GM23338 (cell line): ENCODE measurements at regions not wholly inside any gene's neighbourhood (a gene's known extent, or its start where the extent isn't known, plus 50 kb on each side); places are given as distances from the start of the nearest gene placed in this dataset.

Experiments used
- ATAC-seq: fragments of 200-7000 bp; cut with Tn5 transposase; 3 replicates; pipeline ENCODE4 v1.9.1; 2020
- DNase-seq: peaks from one replicate; pipeline ENCODE4 v3.0.0-alpha.2; 2015; ENCODE audit warnings: low spot score
- H2AFZ ChIP-seq: fragments of 200-600 bp; sonication (generic); 2 replicates; pipeline ENCODE4 v1.8.0; 2016; ENCODE audit warnings: antibody characterized with exemption, mild to moderate bottlenecking, moderate library complexity
- H3F3A ChIP-seq: fragments of 200-600 bp; sonication (generic); replicated peaks from 2 replicates; pipeline ENCODE4 v1.8.0; 2017; ENCODE audit warnings: antibody characterized with exemption, mixed run types, low read depth
- H3K27ac ChIP-seq: fragments of 200-600 bp; sonication (generic); 2 replicates; pipeline ENCODE4 v1.6.1; 2016; ENCODE audit warnings: low read depth
- H3K27me3 ChIP-seq: fragments of 200-600 bp; sonication (generic); 2 replicates; pipeline ENCODE4 v1.8.0; 2016; ENCODE audit warnings: mild to moderate bottlenecking, mixed run types, moderate library complexity; ENCODE audit not compliant: insufficient read depth
- H3K36me3 ChIP-seq: fragments of 200-600 bp; sonication (generic); 2 replicates; pipeline ENCODE4 v1.8.0; 2016; ENCODE audit warnings: mild to moderate bottlenecking; ENCODE audit not compliant: insufficient read depth
- H3K4me1 ChIP-seq: fragments of 200-600 bp; sonication (generic); 2 replicates; pipeline ENCODE4 v1.8.0; 2016; ENCODE audit warnings: mild to moderate bottlenecking, moderate library complexity; ENCODE audit not compliant: insufficient read depth
- H3K4me2 ChIP-seq: fragments of 200-600 bp; sonication (generic); 2 replicates; pipeline ENCODE4 v1.7.1; 2017; ENCODE audit warnings: mixed run types
- H3K4me3 ChIP-seq: fragments of 200-600 bp; sonication (generic); 2 replicates; pipeline ENCODE4 v1.6.1; 2016; ENCODE audit warnings: mixed run types
- H3K79me2 ChIP-seq: fragments of 200-600 bp; sonication (generic); replicated peaks from 2 replicates; pipeline ENCODE4 v1.8.0; 2017; ENCODE audit warnings: mild to moderate bottlenecking; ENCODE audit not compliant: insufficient read depth
- H3K9me2 ChIP-seq: fragments of 200-600 bp; sonication (generic); 2 replicates; pipeline ENCODE4 v1.8.0; 2017; ENCODE audit not compliant: insufficient read depth
- H4K20me1 ChIP-seq: fragments of 200-600 bp; sonication (generic); replicated peaks from 2 replicates; pipeline ENCODE4 v1.8.0; 2017; ENCODE audit warnings: mild to moderate bottlenecking; ENCODE audit not compliant: insufficient read depth
- H3K27ac Mint-ChIP-seq: 2 replicates; pipeline ENCODE4 v1.8.0; 2020; ENCODE audit warnings: inconsistent platforms, mild to moderate bottlenecking, moderate library complexity, mixed read lengths
- H3K27me3 Mint-ChIP-seq: 3 replicates; pipeline ENCODE4 v1.8.0; 2022; ENCODE audit warnings: low read depth, mild to moderate bottlenecking, moderate library complexity, mixed read lengths, inconsistent platforms; ENCODE audit not compliant: insufficient read depth, poor library complexity
- H3K36me3 Mint-ChIP-seq: 3 replicates; pipeline ENCODE4 v1.8.0; 2021; ENCODE audit warnings: low read depth, mild to moderate bottlenecking, inconsistent platforms, moderate library complexity, mixed read lengths
- H3K4me1 Mint-ChIP-seq: 3 replicates; pipeline ENCODE4 v1.8.0; 2020; ENCODE audit warnings: mild to moderate bottlenecking, inconsistent platforms, mixed read lengths
- H3K4me3 Mint-ChIP-seq: 3 replicates; pipeline ENCODE4 v1.8.0; 2021; ENCODE audit warnings: moderate library complexity, mild to moderate bottlenecking, inconsistent platforms, mixed read lengths
- H3K9me3 Mint-ChIP-seq: 3 replicates; pipeline ENCODE4 v1.8.0; 2020; ENCODE audit warnings: moderate library complexity, mild to moderate bottlenecking, inconsistent platforms, mixed read lengths
- CREB1 ChIP-seq: fragments of 250-450 bp; sonication (Bioruptor Pico); IDR thresholded peaks from 2 replicates; pipeline ENCODE4 v1.5.0; 2020; ENCODE audit warnings: low read depth, mild to moderate bottlenecking, moderate library complexity
- ETS1 ChIP-seq: IDR thresholded peaks from 2 replicates; pipeline ENCODE4 v1.6.1; 2016; ENCODE audit warnings: antibody characterized with exemption
- EZH2 ChIP-seq: fragments of 200-600 bp; sonication (generic); IDR thresholded peaks from one replicate; pipeline ENCODE4 v1.8.0; 2017; ENCODE audit warnings: antibody characterized with exemption, mild to moderate bottlenecking, low read depth; ENCODE audit not compliant: unreplicated experiment
- EZH2phosphoT487 ChIP-seq: fragments of 200-600 bp; sonication (generic); IDR thresholded peaks from one replicate; pipeline ENCODE4 v1.8.1; 2018; ENCODE audit warnings: antibody characterized with exemption; ENCODE audit not compliant: unreplicated experiment
- JUNB ChIP-seq: IDR thresholded peaks from one replicate; pipeline ENCODE4 v1.6.1; 2016; ENCODE audit warnings: antibody characterized with exemption; ENCODE audit not compliant: unreplicated experiment
- NANOG ChIP-seq: IDR thresholded peaks from 2 replicates; pipeline ENCODE4 v1.6.1; 2016; ENCODE audit warnings: antibody characterized with exemption, borderline replicate concordance
- POLR2AphosphoS5 ChIP-seq: IDR thresholded peaks from 2 replicates; pipeline ENCODE4 v1.6.1; 2016; ENCODE audit warnings: antibody characterized with exemption, low read depth
- STAT1 ChIP-seq: IDR thresholded peaks from one replicate; pipeline ENCODE4 v1.6.1; 2016; ENCODE audit warnings: antibody characterized with exemption; ENCODE audit not compliant: unreplicated experiment
- ZNF114 ChIP-seq: fragments of 250-450 bp; sonication (Bioruptor Pico); IDR thresholded peaks from 2 replicates; pipeline ENCODE4 v1.5.0; 2020; ENCODE audit warnings: mild to moderate bottlenecking, moderate library complexity
- ZNF331 ChIP-seq: fragments of 250-450 bp; sonication (Bioruptor Pico); IDR thresholded peaks from 2 replicates; pipeline ENCODE4 v1.5.0; 2020; ENCODE audit warnings: low read depth, mild to moderate bottlenecking, moderate library complexity
- ZNF462 ChIP-seq: fragments of 250-450 bp; sonication (Bioruptor Pico); IDR thresholded peaks from 2 replicates; pipeline ENCODE4 v1.5.0; 2020; ENCODE audit warnings: mild to moderate bottlenecking, moderate library complexity
- TF ChIP-seq, protein P1 (sequence below), 2 experiments: fragments of 200-600 bp in 1 of 2; sonication (generic) in 1 of 2; conservative IDR thresholded peaks; 2 replicates each; pipeline versions ENCODE4 v1.5.1 to v1.6.1; 2016 to 2017; ENCODE audit warnings: antibody characterized with exemption in 2 of 2, low read depth in 2 of 2, mild to moderate bottlenecking in 2 of 2, moderate library complexity in 1 of 2
- TF ChIP-seq, protein P2 (sequence below): IDR thresholded peaks from one replicate; pipeline ENCODE4 v1.6.1; 2018; ENCODE audit warnings: antibody characterized with exemption; ENCODE audit not compliant: unreplicated experiment

DNA sequence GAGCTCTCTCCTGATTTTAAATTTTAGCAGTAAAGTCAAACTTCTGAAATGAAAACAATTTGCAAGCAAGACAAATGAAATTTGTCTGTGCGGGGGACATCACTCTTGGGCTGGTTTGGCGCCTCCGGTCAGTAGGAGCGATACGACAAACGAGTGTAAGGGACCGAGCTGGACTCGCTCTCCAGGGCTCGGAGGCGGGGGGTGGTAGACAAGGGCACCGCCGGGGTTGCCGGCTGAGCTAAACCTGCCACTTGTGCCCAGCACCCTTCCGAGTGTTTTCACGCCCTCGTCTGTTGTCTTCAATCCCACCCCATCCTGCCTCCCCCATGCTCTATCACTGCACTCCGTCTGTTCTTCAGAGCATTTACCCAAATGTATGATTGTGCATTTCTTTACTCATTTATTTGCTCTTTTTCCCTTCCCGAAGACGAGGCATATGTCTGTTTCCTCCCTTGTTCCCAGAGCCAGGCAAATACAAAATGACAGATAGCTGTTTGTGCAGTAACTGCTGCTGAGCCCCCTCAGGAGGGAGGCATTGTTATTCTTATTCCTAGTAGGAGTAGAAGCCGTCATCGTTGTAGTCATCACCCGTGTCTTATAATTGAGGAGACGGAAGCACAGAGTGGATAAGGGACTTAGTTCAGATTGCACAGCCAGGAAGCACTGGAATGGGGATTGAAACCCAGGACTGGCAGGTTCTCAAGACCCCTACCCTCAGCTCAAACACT, 62.8 kb upstream of the APCDD1L start:
- peaks cover 3% of the 10 kb centered on the region; the same call in 2 of the 3 replicates for H3K36me3 Mint-ChIP-seq
- H3K9me2 ChIP-seq: 0 out of 2 replicates have a peak, but pooled peaks cover 3% of the 10 kb centered on the region
- H3K4me2 ChIP-seq: no peak overlapping the region
- no peak for DNase-seq
- no peak for TF ChIP-seq POLR2AphosphoS5
- no peak for TF ChIP-seq ZNF114 (CRISPR knock-in tag)
- no peak for TF ChIP-seq STAT1
- TF ChIP-seq, protein P1, sequence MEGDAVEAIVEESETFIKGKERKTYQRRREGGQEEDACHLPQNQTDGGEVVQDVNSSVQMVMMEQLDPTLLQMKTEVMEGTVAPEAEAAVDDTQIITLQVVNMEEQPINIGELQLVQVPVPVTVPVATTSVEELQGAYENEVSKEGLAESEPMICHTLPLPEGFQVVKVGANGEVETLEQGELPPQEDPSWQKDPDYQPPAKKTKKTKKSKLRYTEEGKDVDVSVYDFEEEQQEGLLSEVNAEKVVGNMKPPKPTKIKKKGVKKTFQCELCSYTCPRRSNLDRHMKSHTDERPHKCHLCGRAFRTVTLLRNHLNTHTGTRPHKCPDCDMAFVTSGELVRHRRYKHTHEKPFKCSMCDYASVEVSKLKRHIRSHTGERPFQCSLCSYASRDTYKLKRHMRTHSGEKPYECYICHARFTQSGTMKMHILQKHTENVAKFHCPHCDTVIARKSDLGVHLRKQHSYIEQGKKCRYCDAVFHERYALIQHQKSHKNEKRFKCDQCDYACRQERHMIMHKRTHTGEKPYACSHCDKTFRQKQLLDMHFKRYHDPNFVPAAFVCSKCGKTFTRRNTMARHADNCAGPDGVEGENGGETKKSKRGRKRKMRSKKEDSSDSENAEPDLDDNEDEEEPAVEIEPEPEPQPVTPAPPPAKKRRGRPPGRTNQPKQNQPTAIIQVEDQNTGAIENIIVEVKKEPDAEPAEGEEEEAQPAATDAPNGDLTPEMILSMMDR (conservative IDR thresholded peaks at IDR 0.05; ENCODE audit: low read depth in 2 of 2): no peak
- TF ChIP-seq JUNB: no peak
- TF ChIP-seq CREB1 (CRISPR knock-in tag): no peak
- TF ChIP-seq, protein P2, sequence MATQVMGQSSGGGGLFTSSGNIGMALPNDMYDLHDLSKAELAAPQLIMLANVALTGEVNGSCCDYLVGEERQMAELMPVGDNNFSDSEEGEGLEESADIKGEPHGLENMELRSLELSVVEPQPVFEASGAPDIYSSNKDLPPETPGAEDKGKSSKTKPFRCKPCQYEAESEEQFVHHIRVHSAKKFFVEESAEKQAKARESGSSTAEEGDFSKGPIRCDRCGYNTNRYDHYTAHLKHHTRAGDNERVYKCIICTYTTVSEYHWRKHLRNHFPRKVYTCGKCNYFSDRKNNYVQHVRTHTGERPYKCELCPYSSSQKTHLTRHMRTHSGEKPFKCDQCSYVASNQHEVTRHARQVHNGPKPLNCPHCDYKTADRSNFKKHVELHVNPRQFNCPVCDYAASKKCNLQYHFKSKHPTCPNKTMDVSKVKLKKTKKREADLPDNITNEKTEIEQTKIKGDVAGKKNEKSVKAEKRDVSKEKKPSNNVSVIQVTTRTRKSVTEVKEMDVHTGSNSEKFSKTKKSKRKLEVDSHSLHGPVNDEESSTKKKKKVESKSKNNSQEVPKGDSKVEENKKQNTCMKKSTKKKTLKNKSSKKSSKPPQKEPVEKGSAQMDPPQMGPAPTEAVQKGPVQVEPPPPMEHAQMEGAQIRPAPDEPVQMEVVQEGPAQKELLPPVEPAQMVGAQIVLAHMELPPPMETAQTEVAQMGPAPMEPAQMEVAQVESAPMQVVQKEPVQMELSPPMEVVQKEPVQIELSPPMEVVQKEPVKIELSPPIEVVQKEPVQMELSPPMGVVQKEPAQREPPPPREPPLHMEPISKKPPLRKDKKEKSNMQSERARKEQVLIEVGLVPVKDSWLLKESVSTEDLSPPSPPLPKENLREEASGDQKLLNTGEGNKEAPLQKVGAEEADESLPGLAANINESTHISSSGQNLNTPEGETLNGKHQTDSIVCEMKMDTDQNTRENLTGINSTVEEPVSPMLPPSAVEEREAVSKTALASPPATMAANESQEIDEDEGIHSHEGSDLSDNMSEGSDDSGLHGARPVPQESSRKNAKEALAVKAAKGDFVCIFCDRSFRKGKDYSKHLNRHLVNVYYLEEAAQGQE: no peak
- no peak for TF ChIP-seq ZNF331 (CRISPR knock-in tag)
- TF ChIP-seq NANOG: no peak
- TF ChIP-seq EZH2phosphoT487: no peak
- TF ChIP-seq EZH2: no peak
- TF ChIP-seq ZNF462 (CRISPR knock-in tag): no peak
- TF ChIP-seq ETS1: no peak
- H3F3A ChIP-seq: no peaks in the 10 kb centered on the region
- no peak overlapping the region for H3K4me3 Mint-ChIP-seq
- H3K27me3 ChIP-seq: no peaks in the 10 kb centered on the region
- no peaks in the 10 kb centered on the region for H4K20me1 ChIP-seq
- H3K4me3 ChIP-seq: no peak overlapping the region
- H3K27ac ChIP-seq: no peak overlapping the region
- no peaks in the 10 kb centered on the region for H3K36me3 ChIP-seq
- H3K4me1 Mint-ChIP-seq: peaks cover 14% of the 10 kb centered on the region
- no peak overlapping the region for H2AFZ ChIP-seq
- no peaks in the 10 kb centered on the region for H3K79me2 ChIP-seq
- peak; percentile 43; the same call in 2 of the 3 replicates for ATAC-seq
- peaks cover 3% of the 10 kb centered on the region; the same call in 1 of the 2 replicates for H3K4me1 ChIP-seq
- H3K27ac Mint-ChIP-seq: no peak overlapping the region
- peaks cover 12% of the 10 kb centered on the region for H3K27me3 Mint-ChIP-seq
- H3K9me3 Mint-ChIP-seq: peaks cover 9% of the 10 kb centered on the region
